ENCODE measurements at regions not wholly inside any gene's neighbourhood (a gene's known extent, or its start where the extent isn't known, plus 50 kb on each side); places are given as distances from the start of the nearest gene placed in this dataset.

DNA sequence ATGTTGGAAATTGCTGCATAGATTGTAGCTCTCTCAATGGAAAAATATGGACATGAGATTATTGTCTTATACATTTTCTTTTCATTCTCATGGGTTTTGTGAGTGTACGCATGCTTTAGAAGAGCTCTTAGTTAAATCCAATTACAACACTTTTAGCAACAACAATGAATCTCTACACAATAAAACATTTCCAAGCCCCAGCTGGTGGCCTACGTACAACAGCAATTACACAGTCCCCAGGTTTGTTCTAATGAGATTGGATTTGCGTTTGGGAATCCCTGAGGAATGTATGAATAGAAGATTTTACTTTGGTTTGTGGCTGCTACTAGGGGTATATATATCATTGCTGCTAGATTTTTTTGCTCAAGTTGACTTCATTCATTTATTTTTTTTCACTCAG is 98.6 kb downstream of the FHDC1 start:
- DNase-seq = no peak

GRCh38 chr4:153036931-153037482 is 100.9 kb downstream of the FHDC1 start:
- no peak for DNase-seq

- peak; percentile 12 for DNase-seq
These were observed 102.6 kb downstream of the FHDC1 start for GRCh38 chr4:153038623-153039311.

DNA sequence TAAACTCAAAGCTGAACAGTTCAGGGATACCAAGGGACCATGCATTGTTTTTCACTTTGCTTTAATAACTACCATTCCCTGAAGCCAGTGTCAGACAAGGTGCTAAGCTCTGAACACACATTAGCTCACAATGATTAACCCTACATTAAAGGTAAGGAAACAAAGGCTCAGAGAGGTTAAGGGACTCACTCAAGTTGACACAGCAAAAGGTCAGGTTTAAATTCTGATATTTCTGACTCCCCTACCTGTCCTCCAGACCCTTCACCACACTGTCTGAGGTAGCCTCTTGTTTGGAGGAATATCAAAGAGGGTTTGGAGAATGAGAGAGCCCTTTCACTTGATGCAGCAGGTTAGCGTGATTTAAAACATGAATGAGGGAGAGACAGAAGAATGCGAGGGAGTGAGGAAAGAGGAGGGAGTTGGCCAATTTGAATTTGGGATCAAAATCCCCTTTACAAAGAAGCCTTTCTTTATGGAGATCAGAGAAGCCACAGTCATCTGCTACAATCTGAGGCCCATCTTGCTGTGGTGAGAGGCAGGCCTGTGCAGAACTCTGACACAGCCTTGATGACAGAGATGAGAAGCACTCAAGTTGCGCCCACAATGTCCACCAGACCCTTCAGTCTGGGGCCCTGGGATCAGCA is 103.5 kb downstream of the FHDC1 start:
- DNase-seq = no peak

DNA sequence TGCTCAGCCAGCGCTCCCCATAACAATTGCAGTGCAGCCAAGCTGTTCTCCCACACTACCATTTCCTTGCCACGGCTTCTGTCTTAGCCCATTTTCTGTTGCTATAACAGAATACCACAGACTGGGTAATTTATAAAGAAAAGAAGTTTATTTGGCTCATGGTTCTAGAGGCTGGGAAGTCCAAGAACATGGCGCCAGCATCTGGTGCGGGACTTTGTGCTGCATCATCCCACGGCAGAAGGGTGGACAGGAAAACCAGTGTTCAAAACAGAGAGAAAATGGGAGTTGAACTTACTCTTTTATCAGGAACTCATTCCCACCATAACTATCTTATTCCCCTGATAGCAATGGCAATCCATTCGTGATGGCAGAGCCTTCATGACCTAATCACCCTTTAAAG is 104.6 kb downstream of the FHDC1 start:
- DNase-seq = no peak

- DNase-seq = no peak
These were observed 107.9 kb downstream of the FHDC1 start for GRCh38 chr4:153044036-153044435.

- no peak for DNase-seq
These were observed 109.2 kb downstream of the FHDC1 start for GRCh38 chr4:153045111-153045982.

- DNase-seq = no peak
These were observed 122.5 kb downstream of the FHDC1 start for GRCh38 chr4:153058671-153059060.

- no peak for DNase-seq
These were observed 124.1 kb downstream of the FHDC1 start for GRCh38 chr4:153060196-153060595.

DNA sequence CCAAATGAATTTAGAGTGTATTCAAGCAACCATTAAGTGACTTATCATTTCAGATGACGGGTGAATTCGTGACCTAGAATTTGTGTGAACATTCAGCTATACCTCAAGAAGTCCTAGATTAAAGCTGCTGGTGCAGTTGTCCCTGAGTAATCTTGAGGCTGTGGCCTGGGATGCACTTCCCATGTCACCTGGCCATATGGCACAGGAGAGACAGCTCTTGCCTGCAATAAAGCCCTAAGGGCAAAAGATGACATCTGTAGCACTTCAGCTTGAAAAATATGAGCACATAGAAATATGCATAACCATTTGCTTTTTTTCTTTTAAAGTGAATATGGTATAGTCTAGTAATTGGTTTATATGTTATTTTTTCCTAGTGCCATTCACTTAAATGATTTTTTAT is 125.8 kb downstream of the FHDC1 start:
- no peak for DNase-seq

- no peak for DNase-seq
These were observed 126.6 kb downstream of the FHDC1 start for GRCh38 chr4:153062652-153063168.

GRCh38 chr4:153063490-153063889 is 127.4 kb downstream of the FHDC1 start:
- no peak for DNase-seq

GRCh38 chr4:153064571-153064970 is 128.4 kb downstream of the FHDC1 start:
- no peak for DNase-seq

DNA sequence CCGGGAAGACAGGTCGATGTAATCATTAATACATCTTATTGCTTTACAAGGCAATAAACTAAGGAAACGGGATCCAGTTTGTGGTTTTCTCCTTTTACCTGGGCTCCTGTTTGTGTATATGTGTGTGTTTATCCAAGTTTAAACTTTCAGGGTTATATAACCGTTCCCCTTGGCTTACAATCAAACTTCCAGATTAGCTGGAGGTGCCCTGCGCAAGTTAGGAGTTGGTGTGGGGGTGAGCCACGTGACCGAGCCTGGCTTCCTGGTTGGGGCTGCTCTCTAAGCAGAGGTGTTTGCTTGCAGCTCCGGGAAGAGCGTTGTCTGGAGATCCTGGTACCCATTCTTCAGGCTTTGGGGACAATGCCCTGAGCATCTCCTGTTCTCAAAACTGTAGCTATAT is 129.2 kb downstream of the FHDC1 start:
- DNase-seq = no peak

DNA sequence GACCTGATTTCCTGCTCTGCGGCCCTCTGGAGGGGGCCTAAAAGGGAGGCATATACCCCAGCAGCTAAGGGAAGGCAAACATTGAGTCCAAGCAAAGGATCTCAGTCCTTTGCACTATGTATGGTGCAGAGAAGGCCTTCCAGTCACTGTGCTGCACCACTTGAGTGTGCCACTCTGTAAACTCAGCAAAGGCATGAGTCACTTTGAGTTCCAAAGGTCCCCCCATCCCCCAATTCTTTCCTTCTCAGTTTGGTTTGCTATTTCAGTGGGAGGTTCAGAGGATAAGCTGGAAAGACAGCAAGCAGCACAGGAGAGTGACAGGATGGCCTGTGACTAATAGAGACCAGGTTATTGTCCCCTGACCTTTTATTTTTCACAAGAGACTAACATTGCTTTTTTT is 131.3 kb downstream of the FHDC1 start:
- DNase-seq = no peak

GRCh38 chr4:153068751-153069150 is 132.6 kb downstream of the FHDC1 start:
- DNase-seq = no peak

GRCh38 chr4:153071958-153072598 is 132.2 kb upstream of the TRIM2 start:
- no peak for DNase-seq

GRCh38 chr4:153072661-153073060 is 131.6 kb upstream of the TRIM2 start:
- no peak for DNase-seq

DNA sequence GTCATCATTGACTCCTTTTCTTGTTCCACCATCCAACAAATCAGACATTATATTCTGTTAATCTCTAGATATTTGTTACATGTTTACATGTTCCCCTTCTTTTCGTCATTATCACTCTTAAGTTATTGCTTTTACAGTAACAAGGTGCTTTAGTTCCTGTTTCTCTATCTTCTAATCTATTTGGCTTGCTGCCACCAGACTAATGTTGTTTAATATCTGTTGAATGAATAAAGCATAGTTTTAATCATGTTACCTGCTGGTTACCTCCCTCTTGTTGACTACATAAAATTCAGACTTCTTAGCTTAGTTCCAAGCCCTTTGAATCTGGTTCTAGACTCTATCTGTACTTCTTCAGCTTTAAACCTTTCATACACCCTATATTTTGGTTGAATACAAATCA is 129.8 kb upstream of the TRIM2 start:
- no peak for DNase-seq

- DNase-seq = no peak
These were observed 129.2 kb upstream of the TRIM2 start for GRCh38 chr4:153074936-153075630.

- DNase-seq = no peak
These were observed 128.3 kb upstream of the TRIM2 start for GRCh38 chr4:153075836-153076518.

All from hindlimb muscle (tissue), 1 donor.